SK-N-MC (cell line): ENCODE measurements at regions not wholly inside any gene's neighbourhood (a gene's known extent, or its start where the extent isn't known, plus 50 kb on each side); places are given as distances from the start of the nearest gene placed in this dataset.

ENCODE experiments used
- EZH2 ChIP-seq: fragments of 200-600 bp; sonication (generic); IDR thresholded peaks from one replicate; pipeline ENCODE4 v1.6.1; 2017; ENCODE audit warnings: antibody characterized with exemption
- POLR2AphosphoS5 ChIP-seq: IDR thresholded peaks from 2 replicates; pipeline ENCODE4 v1.6.1; 2012; ENCODE audit warnings: mild to moderate bottlenecking, low read depth, low read length, borderline replicate concordance

DNA sequence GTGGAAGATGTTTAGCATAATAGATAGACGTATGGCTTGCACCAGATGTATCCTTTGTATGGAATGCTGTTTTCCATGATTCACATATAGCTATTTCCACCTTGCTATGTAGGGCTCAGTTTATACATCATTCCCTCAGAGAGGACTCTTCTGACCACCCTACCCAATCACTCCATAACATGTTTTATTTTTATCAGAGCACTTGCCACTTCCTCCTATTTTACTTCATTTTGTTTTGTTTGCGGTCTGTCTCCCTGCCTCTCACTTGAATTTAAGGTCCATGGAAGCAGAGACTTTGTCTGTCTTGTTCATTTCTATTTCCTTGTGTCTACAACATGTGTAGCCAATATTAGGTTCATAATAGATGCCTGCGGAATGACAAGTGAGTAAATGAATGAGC lies 266.9 kb upstream of the CITED2 start:
- TF ChIP-seq EZH2, result no peak
- TF ChIP-seq POLR2AphosphoS5, result no peak
